DND-41 (cell line): ENCODE measurements at regions not wholly inside any gene's neighbourhood (a gene's known extent, or its start where the extent isn't known, plus 50 kb on each side); places are given as distances from the start of the nearest gene placed in this dataset.

Experiments
- ATAC-seq: fragments of 200-7000 bp; cut with Tn5 transposase; 3 replicates; pipeline ENCODE4 v1.9.1; 2021; ENCODE audit warnings: low read depth; ENCODE audit not compliant: insufficient read depth
- DNase-seq: peaks from one replicate; pipeline ENCODE4 v3.0.0-alpha.2; 2020
- H2AFZ ChIP-seq: 2 replicates; pipeline ENCODE4 v1.6.0; 2012; ENCODE audit warnings: low read depth, low read length
- H3K27ac ChIP-seq: 2 replicates; pipeline ENCODE4 v1.5.1; 2012; ENCODE audit warnings: low read length, inconsistent platforms
- H3K27me3 ChIP-seq: fragments of 200-600 bp; sonication (generic); 2 replicates; pipeline ENCODE4 v1.6.0; 2012; ENCODE audit warnings: low read length, mild to moderate bottlenecking, inconsistent platforms; ENCODE audit not compliant: insufficient read depth, poor library complexity
- H3K36me3 ChIP-seq: 2 replicates; pipeline ENCODE4 v1.5.1; 2012; ENCODE audit warnings: low read length, inconsistent platforms; ENCODE audit not compliant: insufficient read depth
- H3K4me1 ChIP-seq: 2 replicates; pipeline ENCODE4 v1.5.1; 2012; ENCODE audit warnings: mild to moderate bottlenecking, low read length; ENCODE audit not compliant: insufficient read depth
- H3K4me2 ChIP-seq: 2 replicates; pipeline ENCODE4 v1.6.0; 2012; ENCODE audit warnings: mild to moderate bottlenecking, moderate library complexity, low read length, inconsistent platforms; ENCODE audit not compliant: insufficient read depth
- H3K4me3 ChIP-seq, 2 experiments: fragments of 200-600 bp in 1 of 2; shearing (Covaris generic) in 1 of 2; 2 replicates each; pipeline ENCODE4 v1.5.1; 2012 to 2016; ENCODE audit warnings: inconsistent platforms in 2 of 2, low read length in 2 of 2, mild to moderate bottlenecking in 2 of 2, low read depth in 1 of 2, moderate library complexity in 1 of 2
- H3K79me2 ChIP-seq: 2 replicates; pipeline ENCODE4 v1.6.0; 2012; ENCODE audit warnings: low read length, inconsistent platforms; ENCODE audit not compliant: insufficient read depth
- H3K9ac ChIP-seq: 2 replicates; pipeline ENCODE4 v1.6.0; 2012; ENCODE audit warnings: low read depth, mild to moderate bottlenecking, inconsistent platforms, low read length, moderate library complexity
- H3K9me3 ChIP-seq: 2 replicates; pipeline ENCODE4 v1.5.1; 2012; ENCODE audit warnings: low read length, moderate library complexity, mild to moderate bottlenecking, inconsistent platforms; ENCODE audit not compliant: insufficient read depth, severe bottlenecking
- H4K20me1 ChIP-seq: 2 replicates; pipeline ENCODE4 v1.6.0; 2012; ENCODE audit warnings: low read length; ENCODE audit not compliant: insufficient read depth
- CTCF ChIP-seq: IDR thresholded peaks from 2 replicates; pipeline ENCODE4 v1.5.1; 2012; ENCODE audit warnings: borderline replicate concordance, low read length, moderate library complexity, mild to moderate bottlenecking; ENCODE audit not compliant: poor library complexity, severe bottlenecking; ENCODE audit errors: extremely low read depth
- EZH2 ChIP-seq: IDR thresholded peaks from 3 replicates; pipeline ENCODE4 v1.6.1; 2012; ENCODE audit warnings: borderline replicate concordance, low read depth, mild to moderate bottlenecking, moderate library complexity, low read length, inconsistent platforms; ENCODE audit not compliant: severe bottlenecking

GRCh38 chr20:22821081-22821727 lies 213.9 kb upstream of the SSTR4 start:
- H3K9ac ChIP-seq = no peak overlapping the region
- H4K20me1 ChIP-seq = no peaks in the 10 kb centered on the region
- H3K9me3 ChIP-seq = no peaks in the 10 kb centered on the region
- H3K27me3 ChIP-seq = no peaks in the 10 kb centered on the region
- H3K4me1 ChIP-seq = no peaks in the 10 kb centered on the region
- no peak overlapping the region for H2AFZ ChIP-seq
- no peak for DNase-seq
- H3K4me2 ChIP-seq = no peak overlapping the region
- ATAC-seq = no peak
- H3K36me3 ChIP-seq = no peaks in the 10 kb centered on the region
- H3K27ac ChIP-seq = no peak overlapping the region
- TF ChIP-seq CTCF = no peak
- no peak for TF ChIP-seq EZH2
- H3K4me3 ChIP-seq = no peak overlapping the region
- no peaks in the 10 kb centered on the region for H3K79me2 ChIP-seq

GRCh38 chr20:22821796-22822195 lies 213.3 kb upstream of the SSTR4 start:
- no peaks in the 10 kb centered on the region for H3K27me3 ChIP-seq
- no peak overlapping the region for H3K4me2 ChIP-seq
- H2AFZ ChIP-seq = no peak overlapping the region
- TF ChIP-seq EZH2 (no peak), CTCF (no peak)
- DNase-seq (no peak), ATAC-seq (no peak)
- no peak overlapping the region for H3K9ac ChIP-seq
- no peaks in the 10 kb centered on the region for H3K79me2 ChIP-seq
- no peaks in the 10 kb centered on the region for H3K36me3 ChIP-seq
- no peaks in the 10 kb centered on the region for H3K9me3 ChIP-seq
- H3K4me1 ChIP-seq = no peaks in the 10 kb centered on the region
- no peak overlapping the region for H3K27ac ChIP-seq
- no peaks in the 10 kb centered on the region for H4K20me1 ChIP-seq
- H3K4me3 ChIP-seq = no peak overlapping the region

GRCh38 chr20:22823119-22823518 lies 212.0 kb upstream of the SSTR4 start:
- no peaks in the 10 kb centered on the region for H4K20me1 ChIP-seq
- no peak overlapping the region for H3K27ac ChIP-seq
- DNase-seq = no peak
- H3K4me3 ChIP-seq = no peak overlapping the region
- H3K9me3 ChIP-seq = no peaks in the 10 kb centered on the region
- H2AFZ ChIP-seq = no peak overlapping the region
- no peak overlapping the region for H3K9ac ChIP-seq
- no peaks in the 10 kb centered on the region for H3K27me3 ChIP-seq
- TF ChIP-seq EZH2 (no peak), CTCF (no peak)
- no peak for ATAC-seq
- no peaks in the 10 kb centered on the region for H3K4me1 ChIP-seq
- H3K4me2 ChIP-seq = no peak overlapping the region
- no peaks in the 10 kb centered on the region for H3K79me2 ChIP-seq
- H3K36me3 ChIP-seq = no peaks in the 10 kb centered on the region

GRCh38 chr20:22824077-22824476 lies 211.0 kb upstream of the SSTR4 start:
- H3K4me2 ChIP-seq = no peak overlapping the region
- no peaks in the 10 kb centered on the region for H3K4me1 ChIP-seq
- no peaks in the 10 kb centered on the region for H3K36me3 ChIP-seq
- no peak for ATAC-seq
- TF ChIP-seq EZH2 = no peak
- H3K9me3 ChIP-seq = no peaks in the 10 kb centered on the region
- no peaks in the 10 kb centered on the region for H4K20me1 ChIP-seq
- no peaks in the 10 kb centered on the region for H3K27me3 ChIP-seq
- no peak for DNase-seq
- no peak overlapping the region for H2AFZ ChIP-seq
- H3K79me2 ChIP-seq = no peaks in the 10 kb centered on the region
- no peak overlapping the region for H3K27ac ChIP-seq
- no peak overlapping the region for H3K4me3 ChIP-seq
- no peak overlapping the region for H3K9ac ChIP-seq
